IMR-90 (cell line): ENCODE measurements at regions not wholly inside any gene's neighbourhood (a gene's known extent, or its start where the extent isn't known, plus 50 kb on each side); places are given as distances from the start of the nearest gene placed in this dataset.

Experiments used
- ATAC-seq: fragments of 200-7000 bp; cut with Tn5 transposase; 2 replicates; pipeline ENCODE4 v1.9.1; 2020; ENCODE audit warnings: low read depth, mild to moderate bottlenecking, moderate library complexity
- BruUV-seq: library from RNA; stranded (reverse); fragments of 400-500 nt; replicated peaks from 2 replicates; lab custom pipeline; 2021; lab: Mats Ljungman, UMichigan
- CTCF ChIA-PET: fragments of 300-600 bp; formaldehyde crosslinking; extraction: SDS; loops from one replicate; lab custom pipeline; 2021; ENCODE audit warnings: antibody characterized with exemption; lab: Yijun Ruan, JAX
- POLR2A ChIA-PET: fragments of 300-600 bp; sonication (Branson Sonifier 250); formaldehyde crosslinking; loops from one replicate; lab custom pipeline; 2022; ENCODE audit warnings: antibody characterized with exemption; ENCODE audit not compliant: unreplicated experiment; lab: Charles Lee
- DNase-seq: peaks from one replicate; pipeline ENCODE4 v3.0.0; 2013
- H2AFZ ChIP-seq: replicated peaks from 2 replicates; pipeline ENCODE3; 2013; ENCODE audit warnings: low read length, mild to moderate bottlenecking; ENCODE audit not compliant: poor library complexity
- H2AK5ac ChIP-seq: 2 replicates; pipeline ENCODE4 v1.6.1; 2013; ENCODE audit warnings: low read depth, low read length, inconsistent platforms
- H2AK9ac ChIP-seq: replicated peaks from 2 replicates; pipeline ENCODE3; 2013; ENCODE audit warnings: mild to moderate bottlenecking, low read depth, low read length, moderate library complexity; ENCODE audit not compliant: poor library complexity
- H2BK120ac ChIP-seq: 2 replicates; pipeline ENCODE4 v1.6.1; 2013; ENCODE audit warnings: low read depth, low read length, inconsistent platforms
- H2BK15ac ChIP-seq: 3 replicates; pipeline ENCODE4 v1.6.1; 2013; ENCODE audit warnings: low read depth, low read length, inconsistent platforms
- H2BK20ac ChIP-seq: 2 replicates; pipeline ENCODE4 v1.6.1; 2013; ENCODE audit warnings: low read depth, mild to moderate bottlenecking, inconsistent platforms, low read length, moderate library complexity
- H2BK5ac ChIP-seq: 2 replicates; pipeline ENCODE4 v1.6.1; 2013; ENCODE audit warnings: mild to moderate bottlenecking, low read depth, low read length, inconsistent platforms; ENCODE audit not compliant: poor library complexity, severe bottlenecking
- H3K14ac ChIP-seq: replicated peaks from 2 replicates; pipeline ENCODE4 v1.6.1; 2013; ENCODE audit warnings: low read depth, low read length, inconsistent platforms
- H3K18ac ChIP-seq: 2 replicates; pipeline ENCODE4 v1.6.1; 2013; ENCODE audit warnings: low read depth, low read length, control low read depth
- H3K23ac ChIP-seq: 2 replicates; pipeline ENCODE4 v1.6.1; 2013; ENCODE audit warnings: low read depth, low read length, inconsistent platforms
- H3K27ac ChIP-seq: 2 replicates; pipeline ENCODE4 v1.5.1; 2013; ENCODE audit warnings: mild to moderate bottlenecking, control low read depth, low read length; ENCODE audit not compliant: insufficient read depth
- H3K27me3 ChIP-seq: 2 replicates; pipeline ENCODE4 v1.6.1; 2013; ENCODE audit warnings: low read length; ENCODE audit not compliant: control insufficient read depth, insufficient read depth
- H3K36me3 ChIP-seq: 2 replicates; pipeline ENCODE4 v1.6.1; 2013; ENCODE audit warnings: low read length, mixed read lengths; ENCODE audit not compliant: control insufficient read depth, insufficient read depth
- H3K4ac ChIP-seq: 2 replicates; pipeline ENCODE4 v1.6.1; 2013; ENCODE audit warnings: low read depth, low read length, inconsistent platforms
- H3K4me1 ChIP-seq: 2 replicates; pipeline ENCODE4 v1.6.1; 2013; ENCODE audit warnings: low read length, mixed read lengths; ENCODE audit not compliant: control insufficient read depth, insufficient read depth
- H3K4me2 ChIP-seq: 2 replicates; pipeline ENCODE4 v1.6.1; 2013; ENCODE audit warnings: low read depth, mild to moderate bottlenecking, control low read depth, low read length, moderate library complexity
- H3K4me3 ChIP-seq: 2 replicates; pipeline ENCODE4 v1.5.1; 2013; ENCODE audit warnings: low read depth, mild to moderate bottlenecking, control low read depth, low read length, moderate library complexity; ENCODE audit not compliant: insufficient read depth
- H3K56ac ChIP-seq: 2 replicates; pipeline ENCODE4 v1.6.1; 2013; ENCODE audit warnings: low read length, inconsistent platforms; ENCODE audit not compliant: insufficient read depth; ENCODE audit errors: extremely low read depth
- H3K79me1 ChIP-seq, 2 experiments: 2 replicates each; pipeline ENCODE4 v1.6.1; 2013; ENCODE audit warnings: low read length in 2 of 2, inconsistent platforms in 1 of 2, low read depth in 1 of 2
- H3K9ac ChIP-seq: 2 replicates; pipeline ENCODE4 v1.6.1; 2013; ENCODE audit warnings: low read depth, low read length, control low read depth
- H3K9me1 ChIP-seq: 2 replicates; pipeline ENCODE4 v1.6.1; 2013; ENCODE audit warnings: low read length, inconsistent platforms; ENCODE audit not compliant: insufficient read depth
- H3K9me3 ChIP-seq: 2 replicates; pipeline ENCODE4 v1.6.1; 2013; ENCODE audit warnings: low read length; ENCODE audit not compliant: control insufficient read depth, insufficient read depth
- H4K20me1 ChIP-seq: 2 replicates; pipeline ENCODE4 v1.6.1; 2013; ENCODE audit warnings: low read length, inconsistent platforms; ENCODE audit not compliant: insufficient read depth
- H4K5ac ChIP-seq: 2 replicates; pipeline ENCODE4 v1.6.1; 2013; ENCODE audit warnings: mild to moderate bottlenecking, low read depth, low read length, control low read depth
- H4K8ac ChIP-seq, 2 experiments: 2 replicates each; pipeline ENCODE4 v1.6.1; 2013; ENCODE audit warnings: low read depth in 2 of 2, low read length in 2 of 2, control low read depth in 1 of 2, inconsistent platforms in 1 of 2
- H4K91ac ChIP-seq: 2 replicates; pipeline ENCODE4 v1.6.1; 2013; ENCODE audit warnings: low read depth, low read length, inconsistent platforms; ENCODE audit not compliant: insufficient read depth
- BHLHE40 ChIP-seq: fragments of 150-350 bp; IDR thresholded peaks from 2 replicates; pipeline ENCODE4 v1.6.1; 2016; ENCODE audit warnings: mild to moderate bottlenecking, low read depth, low read length
- CEBPB ChIP-seq: IDR thresholded peaks from 2 replicates; pipeline ENCODE4 v1.6.1; 2012; ENCODE audit warnings: low read depth, low read length, improper control_type of control experiment
- CHD1 ChIP-seq: IDR thresholded peaks from 2 replicates; pipeline ENCODE4 v1.6.1; 2012; ENCODE audit warnings: low read depth, low read length, improper control_type of control experiment
- CTCF ChIP-seq: conservative IDR thresholded peaks from 2 replicates; pipeline ENCODE4 v1.5.1; 2012; ENCODE audit warnings: mild to moderate bottlenecking, low read depth, low read length, improper control_type of control experiment
- ELK1 ChIP-seq: fragments of 150-350 bp; IDR thresholded peaks from 2 replicates; pipeline ENCODE4 v1.6.1; 2016; ENCODE audit warnings: low read depth, mild to moderate bottlenecking, low read length, moderate library complexity, borderline replicate concordance
- FOS ChIP-seq: fragments of 150-350 bp; IDR thresholded peaks from 2 replicates; pipeline ENCODE4 v1.6.1; 2016; ENCODE audit warnings: low read depth, low read length
- MAFK ChIP-seq: IDR thresholded peaks from 2 replicates; pipeline ENCODE4 v1.6.1; 2012; ENCODE audit warnings: low read depth, low read length, improper control_type of control experiment
- MAZ ChIP-seq: IDR thresholded peaks from 2 replicates; pipeline ENCODE4 v1.6.1; 2012; ENCODE audit warnings: low read depth, mild to moderate bottlenecking, low read length, improper control_type of control experiment, moderate library complexity, borderline replicate concordance
- MXI1 ChIP-seq: IDR thresholded peaks from 2 replicates; pipeline ENCODE4 v1.6.1; 2012; ENCODE audit warnings: low read depth, mild to moderate bottlenecking, low read length, moderate library complexity, borderline replicate concordance
- NFE2L2 ChIP-seq: fragments of 150-350 bp; IDR thresholded peaks from 2 replicates; pipeline ENCODE4 v1.6.1; 2016; ENCODE audit warnings: low read depth, mild to moderate bottlenecking, low read length
- POLR2A ChIP-seq: IDR thresholded peaks from 2 replicates; pipeline ENCODE4 v1.6.1; 2012; ENCODE audit warnings: mild to moderate bottlenecking, low read depth, low read length
- RAD21 ChIP-seq: IDR thresholded peaks from 2 replicates; pipeline ENCODE4 v1.6.1; 2012; ENCODE audit warnings: low read length, improper control_type of control experiment
- RCOR1 ChIP-seq: IDR thresholded peaks from 2 replicates; pipeline ENCODE4 v1.6.1; 2012; ENCODE audit warnings: mild to moderate bottlenecking, low read length, improper control_type of control experiment; ENCODE audit not compliant: insufficient replicate concordance
- RFX5 ChIP-seq: IDR thresholded peaks from 2 replicates; pipeline ENCODE4 v1.8.0; 2012; ENCODE audit warnings: low read depth, mild to moderate bottlenecking, low read length, moderate library complexity
- SMC3 ChIP-seq: fragments of 150-350 bp; IDR thresholded peaks from 2 replicates; pipeline ENCODE4 v1.6.1; 2016; ENCODE audit warnings: low read depth, mild to moderate bottlenecking, antibody characterized with exemption, low read length, moderate library complexity
- USF2 ChIP-seq: fragments of 150-350 bp; IDR thresholded peaks from 2 replicates; pipeline ENCODE4 v1.6.1; 2017; ENCODE audit warnings: mild to moderate bottlenecking, antibody characterized with exemption, low read length, low read depth
- WGBS, 2 experiments: methylation state at CpG; one replicate each; pipeline versions ENCODE4 v1.1.5 to v1.1.7; 2013; ENCODE audit warnings: missing lambda C conversion rate in 2 of 2; ENCODE audit not compliant: insufficient read length in 1 of 2; ENCODE audit errors: extremely low coverage in 2 of 2; 5-methylcytosine and 5-hydroxymethylcytosine counted together
- dilution Hi-C: fragments of 300-500 bp; cut with HindIII; formaldehyde crosslinking; loops from one replicate; pipeline ENCODE4 v1.14.3; 2018; ENCODE audit warnings: low sequenced_read_pairs; ENCODE audit not compliant: unreplicated experiment
- in situ Hi-C: fragments of 300-500 bp; cut with MboI; formaldehyde crosslinking; loops from 3 replicates; pipeline ENCODE4 v1.14.3; 2019; ENCODE audit warnings: low sequenced_read_pairs, inconsistent platforms, mixed read lengths
- intact Hi-C: fragments of 100-400 bp; cut with micrococcal nuclease; formaldehyde crosslinking; loops from 2 replicates; pipeline ENCODE4 v1.10.0; 2022

GRCh38 chr2:151096235-151096634 lies 165.4 kb downstream of the RBM43 start:
- CTCF ChIA-PET = no interaction called here

More at GRCh38 chr2:151096235-151096634, 165.4 kb downstream of the RBM43 start:
- Histone ChIP-seq H3K14ac (no peak overlapping the region), H3K4ac (no peak overlapping the region), H3K36me3 (no peaks in the 10 kb centered on the region), H2BK15ac (no peak overlapping the region), H2BK20ac (no peak overlapping the region), H2AK5ac (no peak overlapping the region), H3K4me2 (no peak overlapping the region), H3K23ac (no peak overlapping the region), H4K8ac (no peak overlapping the region), H3K9me1 (no peaks in the 10 kb centered on the region), H4K91ac (no peak overlapping the region), H4K20me1 (no peaks in the 10 kb centered on the region), H3K9me3 (no peaks in the 10 kb centered on the region), H3K56ac (no peak overlapping the region), H3K27me3 (0 out of 2 replicates have a peak, but pooled peaks cover 2% of the 10 kb centered on the region), H3K79me1 (no peaks in the 10 kb centered on the region), H3K18ac (no peak overlapping the region), H3K4me1 (no peaks in the 10 kb centered on the region), H2BK5ac (no peak overlapping the region), H2AFZ (no peak overlapping the region), H3K4me3 (no peak overlapping the region), H2AK9ac (no peak overlapping the region), H4K5ac (no peak overlapping the region), H3K27ac (no peak overlapping the region), H3K9ac (no peak overlapping the region), H2BK120ac (no peak overlapping the region)
- in situ Hi-C loops = no loop called here
- TF ChIP-seq POLR2A (no peak), RCOR1 (no peak), RAD21 (no peak), MXI1 (no peak), RFX5 (no peak), SMC3 (no peak), USF2 (no peak), MAFK (no peak), MAZ (no peak), NFE2L2 (no peak), BHLHE40 (no peak), CEBPB (no peak), ELK1 (no peak), CHD1 (no peak), CTCF (no peak), FOS (no peak)
- DNase-seq = no peak
- WGBS, 2 experiments = no CpG with 5 or more reads among the region's 3 CpGs
- POLR2A ChIA-PET = no interaction called here
- dilution Hi-C loops = no loop called here
- no peak for ATAC-seq
- intact Hi-C loops = no loop called here
- no TSS peak for BruUV-seq
